BE2C (cell line): ENCODE measurements at regions not wholly inside any gene's neighbourhood (a gene's known extent, or its start where the extent isn't known, plus 50 kb on each side); places are given as distances from the start of the nearest gene placed in this dataset.

Experiments used
- DNase-seq: peaks from one replicate; pipeline ENCODE4 v3.0.0-alpha.2; 2020
- H3K27me3 ChIP-seq: fragments of 250-450 bp; sonication (Bioruptor Pico); 2 replicates; pipeline ENCODE4 v1.5.1; 2020; ENCODE audit warnings: mild to moderate bottlenecking
- H3K36me3 ChIP-seq: fragments of 250-450 bp; sonication (Bioruptor Pico); 2 replicates; pipeline ENCODE4 v1.5.1; 2020; ENCODE audit warnings: mild to moderate bottlenecking
- H3K4me1 ChIP-seq: fragments of 250-450 bp; sonication (Bioruptor Pico); 2 replicates; pipeline ENCODE4 v1.5.1; 2020
- H3K4me3 ChIP-seq: 2 replicates; pipeline ENCODE4 v1.5.1; 2011; ENCODE audit warnings: low read depth, low read length
- H3K9me3 ChIP-seq: fragments of 250-450 bp; sonication (Bioruptor Pico); 2 replicates; pipeline ENCODE4 v1.5.1; 2020
- CTCF ChIP-seq: IDR thresholded peaks from 2 replicates; pipeline ENCODE4 v1.5.1; 2012; ENCODE audit warnings: mild to moderate bottlenecking, low read depth, low read length

GRCh38 chr11:131095511-131096185 is 179.4 kb upstream of the SNX19 start:
- no peak for DNase-seq
- no peaks in the 10 kb centered on the region for H3K4me1 ChIP-seq
- TF ChIP-seq CTCF = no peak
- H3K4me3 ChIP-seq = no peak overlapping the region
- H3K27me3 ChIP-seq = no peaks in the 10 kb centered on the region
- H3K9me3 ChIP-seq = no peaks in the 10 kb centered on the region
- H3K36me3 ChIP-seq = no peaks in the 10 kb centered on the region

DNA sequence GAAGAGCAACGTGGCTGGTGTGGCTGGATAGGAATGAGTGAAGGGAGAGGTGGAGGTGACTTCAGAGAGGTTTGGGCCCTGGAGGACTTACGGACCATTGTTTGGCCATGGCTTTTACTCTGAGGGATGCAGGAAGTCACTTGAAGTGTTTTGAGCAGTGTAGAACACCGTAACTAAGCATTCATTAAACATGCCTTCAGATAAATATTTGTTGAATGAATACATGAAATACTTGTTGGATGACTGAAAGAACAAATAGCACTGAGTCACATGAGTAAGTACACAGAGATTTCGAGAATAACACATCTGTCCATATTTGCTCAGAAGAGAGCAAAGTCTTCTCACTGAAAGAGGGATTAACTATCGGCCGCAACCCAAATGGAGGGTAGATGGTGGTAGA is 182.7 kb upstream of the SNX19 start:
- H3K4me3 ChIP-seq = no peak overlapping the region
- DNase-seq = no peak
- H3K9me3 ChIP-seq = no peaks in the 10 kb centered on the region
- no peaks in the 10 kb centered on the region for H3K4me1 ChIP-seq
- H3K36me3 ChIP-seq = no peaks in the 10 kb centered on the region
- TF ChIP-seq CTCF = no peak
- no peaks in the 10 kb centered on the region for H3K27me3 ChIP-seq

- no peak for DNase-seq
- no peaks in the 10 kb centered on the region for H3K9me3 ChIP-seq
- TF ChIP-seq CTCF = no peak
- H3K4me3 ChIP-seq = no peak overlapping the region
- H3K4me1 ChIP-seq = no peaks in the 10 kb centered on the region
- no peaks in the 10 kb centered on the region for H3K36me3 ChIP-seq
- H3K27me3 ChIP-seq = no peaks in the 10 kb centered on the region
Measured at GRCh38 chr11:131099746-131100145, 183.5 kb upstream of the SNX19 start.

DNA sequence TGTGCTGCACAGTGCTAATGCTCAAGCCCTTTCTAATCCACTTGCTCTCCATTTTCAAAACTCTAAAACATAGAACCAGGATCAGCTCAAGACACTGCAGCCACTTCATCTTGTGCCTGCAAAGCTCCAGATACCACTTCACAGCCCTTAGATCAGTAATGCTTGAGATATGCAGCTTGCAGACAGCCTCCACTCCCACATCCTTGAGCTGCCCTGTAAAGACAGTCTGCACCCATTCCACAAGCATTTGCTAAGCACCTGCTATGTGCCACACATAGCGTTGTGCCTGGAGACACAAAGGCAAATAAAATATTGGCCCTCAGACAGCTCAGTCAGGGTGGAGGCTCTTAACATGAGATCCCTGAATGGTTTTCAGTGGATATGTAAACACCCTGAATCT is 192.5 kb upstream of the SNX19 start:
- Histone ChIP-seq H3K4me3 (no peak overlapping the region), H3K27me3 (no peaks in the 10 kb centered on the region), H3K36me3 (no peaks in the 10 kb centered on the region), H3K9me3 (no peaks in the 10 kb centered on the region), H3K4me1 (no peaks in the 10 kb centered on the region)
- TF ChIP-seq CTCF = no peak
- DNase-seq = no peak

DNA sequence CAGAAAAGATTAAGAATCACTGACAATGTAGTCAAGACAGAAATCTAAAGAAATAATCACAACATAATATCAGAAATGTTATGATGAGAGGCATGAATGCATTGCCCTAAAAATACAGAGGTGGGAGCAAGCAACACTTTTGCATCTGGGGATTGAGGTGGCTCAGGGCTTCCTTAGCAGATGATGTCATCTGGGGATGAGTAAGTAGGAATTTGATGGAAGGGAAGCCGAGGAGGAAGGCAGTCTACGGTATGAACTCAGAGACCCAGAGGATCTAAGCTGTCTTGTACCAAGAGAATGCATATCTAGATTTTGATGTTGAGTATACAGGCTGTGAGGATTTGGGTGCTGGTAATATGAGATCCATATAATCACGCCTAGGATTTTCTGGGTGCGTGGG is 193.0 kb upstream of the SNX19 start:
- Histone ChIP-seq H3K4me1 (no peaks in the 10 kb centered on the region), H3K4me3 (no peak overlapping the region), H3K36me3 (no peaks in the 10 kb centered on the region), H3K27me3 (no peaks in the 10 kb centered on the region), H3K9me3 (no peaks in the 10 kb centered on the region)
- no peak for DNase-seq
- no peak for TF ChIP-seq CTCF

DNA sequence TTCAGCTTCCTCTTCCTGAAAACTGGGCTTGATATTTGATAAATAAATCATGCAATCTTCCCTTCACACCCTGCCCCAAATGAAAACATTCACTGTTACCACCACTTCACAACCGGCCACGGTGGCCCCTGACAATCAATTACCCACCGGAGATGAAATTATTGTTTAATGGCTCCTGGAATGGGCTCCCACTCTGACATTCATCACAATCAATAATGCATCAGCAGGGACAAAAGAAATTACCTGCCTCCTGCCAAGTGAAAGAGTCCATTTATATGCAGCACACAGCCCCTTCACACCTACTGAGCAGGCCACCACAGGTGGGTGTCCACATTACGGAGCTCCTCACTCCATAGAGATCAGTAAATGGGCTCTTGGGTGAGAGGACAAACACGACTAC is 193.5 kb upstream of the SNX19 start:
- H3K27me3 ChIP-seq = no peaks in the 10 kb centered on the region
- no peak for DNase-seq
- H3K36me3 ChIP-seq = no peaks in the 10 kb centered on the region
- H3K4me3 ChIP-seq = no peak overlapping the region
- H3K9me3 ChIP-seq = no peaks in the 10 kb centered on the region
- no peak for TF ChIP-seq CTCF
- H3K4me1 ChIP-seq = no peaks in the 10 kb centered on the region
